HG02763 (cell line): ENCODE measurements at regions not wholly inside any gene's neighbourhood (a gene's known extent, or its start where the extent isn't known, plus 50 kb on each side); places are given as distances from the start of the nearest gene placed in this dataset.

Source experiments
- ATAC-seq: cut with Tn5 transposase; IDR thresholded peaks from one replicate; pipeline ENCODE4 v1.9.1; 2021; ENCODE audit warnings: mild to moderate bottlenecking, moderate library complexity; ENCODE audit not compliant: unreplicated experiment

DNA sequence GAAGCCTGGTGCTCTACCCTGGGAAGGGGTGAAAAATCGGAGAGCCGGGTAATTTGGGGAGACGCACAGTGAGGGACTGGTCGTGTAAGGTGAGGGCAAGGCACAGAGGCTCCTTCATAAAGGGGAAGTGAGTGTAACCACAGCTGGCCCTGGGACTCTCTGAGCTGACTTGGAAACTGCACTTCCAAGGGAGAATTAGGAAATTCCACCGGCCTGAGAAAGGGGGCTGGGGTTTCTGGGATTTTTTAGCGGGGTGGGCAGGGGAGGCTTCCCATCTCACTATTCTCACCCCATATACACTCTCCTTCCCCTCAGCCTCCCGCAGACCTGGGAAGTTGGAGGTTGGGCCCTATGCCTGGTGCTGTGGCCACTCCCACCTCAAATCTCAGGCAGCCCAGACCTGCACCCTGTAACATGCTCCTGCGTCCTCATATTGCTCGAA lies 88.3 kb upstream of the IPO9 start:
- ATAC-seq, result no peak

DNA sequence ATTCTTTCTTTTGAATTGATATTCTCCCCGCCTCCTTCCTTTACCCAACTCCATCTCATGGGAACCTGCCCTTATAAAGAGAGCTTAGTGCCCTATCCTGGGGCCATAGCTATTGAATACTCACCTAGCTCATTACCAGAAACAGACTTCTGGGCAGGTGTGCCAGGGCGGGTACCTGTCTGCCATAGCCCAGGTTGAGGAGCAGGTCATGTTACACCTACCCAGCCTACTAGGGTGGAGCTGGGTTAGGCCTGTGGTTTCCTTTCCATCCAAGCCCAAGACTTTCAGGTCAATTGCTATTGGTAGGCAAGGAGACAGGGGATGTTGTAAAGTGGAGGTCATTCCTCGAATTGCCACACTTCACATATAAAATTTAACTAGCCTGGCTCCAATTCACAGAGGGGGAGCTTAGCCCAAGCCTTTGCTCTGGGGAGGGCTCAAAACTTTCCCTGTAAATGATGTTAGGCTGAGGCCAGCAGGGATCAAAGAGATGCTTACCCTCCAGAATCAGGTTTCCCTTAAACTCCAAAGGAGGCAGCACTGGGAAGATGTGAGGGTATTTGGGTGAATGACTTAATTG lies 87.1 kb upstream of the IPO9 start:
- no peak for ATAC-seq

DNA sequence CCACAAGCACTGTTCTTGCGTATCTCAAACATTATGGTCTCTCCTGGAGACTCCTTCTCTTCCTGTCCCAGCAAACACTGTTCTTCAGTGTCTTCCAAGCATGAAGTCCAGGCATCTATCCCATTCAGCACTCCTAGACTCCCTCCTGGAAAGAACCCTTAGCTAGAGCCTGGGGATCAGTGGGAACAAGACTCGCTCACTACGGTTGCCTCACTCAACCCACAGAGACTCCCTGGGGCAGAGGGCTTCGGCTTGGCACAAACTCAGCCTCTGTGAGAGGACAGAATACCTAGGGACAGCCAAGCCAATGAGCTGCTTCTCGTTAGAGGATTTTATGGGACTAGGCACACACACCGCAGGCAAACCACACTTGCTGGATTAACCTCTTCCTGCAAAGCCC lies 86.5 kb upstream of the IPO9 start:
- ATAC-seq, result no peak

DNA sequence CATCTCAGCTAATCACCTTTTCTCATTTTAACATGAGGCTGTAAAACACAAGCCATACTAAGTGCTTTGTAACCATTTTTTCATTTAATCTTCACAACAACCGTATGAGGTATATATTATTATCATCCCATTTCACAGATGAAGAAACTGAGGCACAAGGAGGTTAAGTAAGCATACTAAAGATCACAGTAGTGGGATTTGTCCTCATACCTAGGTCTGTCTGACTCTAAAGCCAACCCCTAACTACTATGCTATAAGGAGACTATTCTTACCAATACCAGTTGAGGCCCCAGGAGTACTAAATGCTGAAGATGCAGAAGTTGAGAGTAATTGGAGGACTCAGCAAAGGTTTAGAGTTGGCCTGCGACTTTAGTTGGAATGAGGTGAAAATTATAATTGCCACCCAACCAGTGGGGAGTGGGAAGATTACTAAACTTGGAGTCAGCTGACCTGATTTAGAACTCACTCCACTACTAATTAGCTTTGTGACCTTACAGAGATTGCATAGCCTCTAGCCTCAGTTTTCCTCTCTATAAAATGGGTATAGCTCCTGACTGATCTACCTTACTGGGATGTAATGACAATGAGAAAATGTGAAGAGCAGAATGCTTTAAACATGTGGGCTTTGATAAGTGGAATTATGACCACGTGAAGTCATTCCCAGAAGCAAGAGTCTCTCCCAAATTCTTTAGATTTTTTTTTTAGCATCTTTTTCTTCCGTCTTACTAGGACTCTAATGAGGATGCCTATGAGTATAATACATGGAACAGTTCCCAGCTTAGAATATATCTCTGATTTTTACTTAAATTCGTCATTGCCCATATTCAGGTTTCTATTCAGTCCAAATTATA lies 85.8 kb upstream of the IPO9 start:
- no peak for ATAC-seq

DNA sequence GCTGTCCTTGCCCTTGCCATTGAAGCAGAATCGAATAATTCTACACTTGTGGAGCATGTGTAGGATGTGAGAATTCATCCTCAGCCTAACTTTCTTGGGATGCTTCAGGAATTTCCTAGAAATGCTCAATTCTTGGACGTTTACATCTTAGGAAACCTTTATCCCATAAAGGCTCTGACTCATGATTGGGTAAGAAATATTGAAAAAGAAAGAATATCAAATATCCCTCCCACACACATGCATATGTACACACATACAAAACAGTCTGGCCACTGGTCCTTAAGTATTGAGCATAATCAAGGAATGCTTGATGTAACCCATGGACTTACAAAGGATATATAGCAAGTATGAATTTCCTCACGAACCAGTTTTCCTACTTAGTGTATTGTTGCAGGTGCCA lies 83.9 kb upstream of the IPO9 start:
- ATAC-seq, result no peak

DNA sequence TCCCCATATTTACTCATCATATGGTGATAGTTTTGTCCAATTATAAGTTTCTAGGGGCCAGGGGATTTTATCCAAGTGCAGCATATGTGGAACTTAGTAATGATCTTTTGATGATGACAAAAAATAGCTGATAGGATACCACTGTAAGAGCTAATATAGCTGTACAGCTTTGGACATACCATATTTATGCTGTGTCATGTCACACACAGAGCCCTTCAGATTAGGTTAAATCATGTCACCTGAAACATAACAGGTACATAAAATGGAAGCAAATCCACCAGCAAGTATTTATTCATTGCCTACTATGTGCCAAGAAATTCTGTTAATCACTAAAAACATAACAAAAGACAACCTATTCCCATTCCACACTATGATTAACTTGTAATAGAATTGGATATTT lies 82.8 kb upstream of the IPO9 start:
- ATAC-seq, result no peak

DNA sequence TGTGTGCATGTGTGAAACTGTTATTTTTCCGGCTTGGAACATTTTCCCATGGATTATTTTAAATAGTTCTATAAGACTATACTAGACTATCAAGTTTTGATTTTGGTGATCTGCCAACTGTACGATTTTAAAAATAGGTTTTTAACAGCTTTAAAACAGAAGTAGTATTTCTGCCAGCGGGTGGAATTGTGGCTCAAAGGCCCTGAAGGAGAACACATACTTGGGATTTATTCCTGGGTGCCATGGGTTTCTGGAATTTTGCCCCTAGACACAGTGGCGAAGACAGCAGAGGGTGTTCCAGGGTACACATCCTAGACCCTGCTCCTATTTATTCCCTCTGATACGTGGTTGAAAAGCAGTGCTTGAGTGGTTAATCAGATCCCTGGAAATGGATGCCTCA lies 81.7 kb upstream of the IPO9 start:
- ATAC-seq, result no peak

DNA sequence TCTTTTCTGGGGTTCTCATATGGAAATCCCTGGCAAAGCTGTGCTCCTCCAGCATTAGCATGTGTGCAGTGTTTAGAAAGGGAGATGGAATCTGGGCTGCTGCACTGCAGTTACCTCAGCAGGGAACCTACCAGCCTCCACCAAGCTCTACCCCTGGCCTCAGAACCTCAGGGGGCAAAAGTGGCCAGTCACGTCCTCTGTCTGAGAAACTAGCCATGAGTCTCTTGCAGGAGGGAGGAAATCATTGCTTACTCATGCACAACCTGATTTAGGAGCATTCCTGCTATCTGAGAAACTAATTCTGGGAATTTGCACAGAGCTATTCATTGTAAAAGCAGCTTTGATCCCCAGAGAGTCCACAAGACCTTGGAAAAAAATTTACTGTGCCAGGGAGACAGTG lies 80.6 kb upstream of the IPO9 start:
- ATAC-seq, result no peak

DNA sequence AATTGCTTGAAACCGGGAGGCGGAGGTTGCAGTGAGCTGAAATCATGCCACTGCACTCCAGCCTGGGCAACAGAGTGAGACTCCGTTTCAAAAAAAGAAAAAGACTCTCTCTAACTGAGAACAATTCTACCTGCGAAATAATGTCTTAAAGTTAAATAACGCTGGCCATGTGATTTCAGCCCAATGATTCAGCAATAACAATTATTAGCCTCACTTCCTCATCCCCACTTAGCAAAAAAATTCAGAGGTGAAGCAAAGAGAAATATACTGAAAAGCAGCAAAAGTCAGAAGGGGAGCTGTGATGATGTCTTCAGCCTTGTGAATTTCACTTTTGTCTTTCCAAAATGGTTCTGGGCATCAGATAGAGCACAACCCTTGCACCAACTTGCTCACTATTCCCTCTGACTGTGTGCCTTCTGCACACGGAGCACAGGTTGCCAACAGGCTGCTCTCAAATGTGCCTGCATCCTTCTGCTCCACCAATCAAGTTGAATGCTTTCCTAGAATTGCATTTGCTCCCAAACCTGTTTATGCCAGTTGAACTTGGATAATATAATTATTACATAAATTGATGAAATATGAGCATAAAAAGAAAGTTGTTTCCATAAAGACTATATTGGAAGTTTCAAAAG lies 79.8 kb upstream of the IPO9 start:
- ATAC-seq, result no peak

DNA sequence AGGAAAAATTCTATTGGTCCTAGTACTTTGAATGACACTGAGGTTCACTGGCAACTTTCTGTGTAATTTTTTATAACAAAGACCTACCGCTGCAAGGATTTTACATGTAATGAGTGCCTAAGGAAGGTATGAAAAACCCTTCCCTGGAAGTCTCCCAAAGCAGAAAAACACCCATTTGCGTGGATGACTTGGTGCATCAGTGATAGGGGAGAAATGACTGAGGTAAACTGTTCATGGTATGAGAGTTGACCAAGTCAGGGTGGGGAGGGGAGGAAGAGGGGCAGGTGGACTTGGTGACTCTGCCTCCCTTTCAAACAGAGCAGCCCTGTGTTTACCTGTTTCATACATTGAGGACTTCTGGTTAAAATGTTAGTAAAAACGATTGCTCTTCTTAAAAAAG lies 78.8 kb upstream of the IPO9 start:
- ATAC-seq, result no peak

DNA sequence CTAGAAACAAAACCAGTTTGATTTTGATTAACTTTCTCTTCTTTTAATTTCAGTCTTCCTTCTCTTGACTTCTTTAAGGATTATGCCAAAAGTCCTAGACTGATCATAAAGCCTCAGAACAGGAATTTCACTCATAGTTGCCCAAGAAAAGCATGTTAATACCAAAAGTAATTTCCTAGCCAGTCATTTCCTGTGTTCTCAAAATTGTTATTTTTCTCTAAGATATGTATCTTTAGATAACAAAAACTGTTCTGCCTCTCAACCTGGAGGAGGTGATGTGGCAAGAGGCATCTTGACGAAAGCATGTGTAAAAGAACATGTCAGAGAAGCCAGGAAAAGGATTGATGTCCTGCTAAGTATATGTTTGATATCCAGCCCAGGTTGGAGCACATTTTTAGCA lies 78.0 kb upstream of the IPO9 start:
- no peak for ATAC-seq

DNA sequence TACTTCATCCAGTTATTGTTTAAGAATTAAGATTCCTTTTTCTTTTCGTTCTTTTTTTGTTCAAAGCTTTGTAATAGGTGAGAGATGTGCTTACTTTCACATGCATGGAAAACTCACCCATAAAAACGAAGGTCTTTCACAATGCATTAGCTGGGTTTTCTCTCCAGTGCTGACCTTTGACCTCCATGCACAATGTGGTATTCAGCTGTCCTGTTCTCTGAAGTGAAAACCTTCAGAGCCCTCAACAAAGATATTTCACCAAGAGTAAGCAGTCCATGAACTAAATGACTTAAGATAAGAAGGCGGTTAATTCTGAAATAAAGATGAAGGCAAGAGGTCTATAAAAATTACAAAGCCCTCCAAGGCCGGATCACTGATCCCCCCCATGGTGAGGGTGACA lies 77.1 kb upstream of the IPO9 start:
- ATAC-seq, result no peak

DNA sequence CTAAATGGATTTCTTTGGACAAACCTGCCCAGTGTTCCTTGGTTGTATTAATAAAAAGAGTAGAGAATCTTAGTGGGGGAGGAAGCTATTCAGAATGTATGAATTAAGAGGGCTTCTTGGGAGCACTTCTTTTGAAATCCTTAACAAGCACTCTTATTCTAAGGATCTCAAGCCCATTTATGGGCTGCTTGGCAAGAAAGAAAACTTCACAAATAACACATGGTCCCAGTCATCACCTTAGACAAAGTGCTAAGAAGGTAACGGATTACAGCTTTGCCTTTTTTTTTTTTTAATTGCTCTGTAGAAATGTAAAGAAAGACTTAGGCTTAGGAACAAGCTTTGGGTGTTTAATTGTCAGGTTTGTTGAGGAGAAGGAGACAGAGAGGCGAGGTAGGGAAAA lies 76.6 kb upstream of the IPO9 start:
- no peak for ATAC-seq

DNA sequence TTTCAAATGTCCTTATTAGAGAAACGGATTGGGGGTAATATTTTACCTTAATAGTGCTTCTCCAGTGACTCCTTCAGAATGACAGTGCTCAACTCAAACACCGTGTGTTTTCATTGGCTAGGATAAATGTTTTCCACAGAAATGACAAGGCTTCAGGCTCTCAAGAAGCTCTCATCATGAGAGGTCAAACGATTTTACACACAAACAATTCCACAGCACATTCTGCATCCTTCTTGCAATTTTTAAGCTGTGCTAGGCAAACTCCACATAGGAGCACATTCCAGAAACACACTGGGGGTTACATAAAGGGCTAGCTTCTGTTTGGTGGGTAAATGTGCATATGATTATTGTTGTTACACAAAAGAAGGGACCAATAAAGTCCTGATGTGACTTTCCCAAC lies 75.5 kb upstream of the IPO9 start:
- no peak for ATAC-seq

DNA sequence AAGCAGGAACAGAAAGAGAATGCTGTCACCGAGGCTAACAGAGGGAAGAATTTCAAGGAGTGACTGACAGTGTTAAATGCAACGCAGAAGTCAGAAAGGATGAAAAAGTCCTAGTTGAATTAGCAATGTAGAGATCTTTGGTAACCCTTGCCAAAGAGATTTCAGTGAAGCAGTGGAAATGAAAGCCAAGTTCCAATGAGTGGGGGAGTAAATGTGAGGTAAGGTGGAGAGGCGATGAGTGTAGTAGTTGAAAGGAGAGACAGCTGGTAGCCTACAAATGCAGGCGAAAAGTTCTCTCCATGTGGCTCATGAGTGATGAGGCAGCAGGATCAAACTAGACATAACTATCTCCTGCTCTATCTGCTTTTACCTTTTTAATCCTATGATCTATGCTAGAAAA lies 74.6 kb upstream of the IPO9 start:
- no peak for ATAC-seq

DNA sequence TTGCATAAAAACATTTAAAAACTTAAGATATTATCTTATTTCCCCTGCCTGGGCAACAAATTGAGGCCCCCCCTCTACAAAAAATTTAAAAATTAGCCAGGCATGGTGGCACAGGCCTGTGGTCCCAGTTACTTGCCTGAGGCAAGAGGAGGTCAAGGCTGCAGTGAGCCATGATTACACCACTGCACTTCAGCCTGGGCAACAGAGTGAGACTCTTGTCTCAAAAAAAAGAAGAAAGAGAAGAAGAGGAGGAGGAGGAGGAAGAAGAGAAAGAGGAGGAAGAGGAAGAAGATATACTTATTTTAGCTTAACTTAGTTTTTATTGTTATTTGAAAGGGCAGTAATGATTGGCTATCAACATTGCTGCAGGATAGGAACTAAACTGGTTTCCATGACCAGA lies 73.8 kb upstream of the IPO9 start:
- no peak for ATAC-seq

DNA sequence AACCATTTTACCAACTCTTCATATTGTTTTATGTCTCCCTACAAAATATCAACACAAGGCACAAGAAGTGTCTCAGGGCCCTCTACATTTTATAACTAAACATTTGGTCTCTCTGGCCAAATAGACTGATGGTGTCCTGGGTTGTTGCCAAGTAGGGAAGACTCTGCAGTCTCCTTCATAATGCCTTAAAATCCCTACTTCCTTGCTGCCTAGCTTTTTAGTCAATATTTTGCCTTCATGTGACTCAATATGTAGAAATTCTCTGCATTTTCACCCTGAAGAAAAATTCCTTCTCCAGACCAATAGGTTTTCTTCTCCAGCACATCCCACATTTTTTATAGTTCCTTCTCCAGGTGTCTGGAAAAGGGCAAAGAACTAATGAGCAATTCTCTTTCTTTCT lies 72.6 kb upstream of the IPO9 start:
- ATAC-seq, result no peak

DNA sequence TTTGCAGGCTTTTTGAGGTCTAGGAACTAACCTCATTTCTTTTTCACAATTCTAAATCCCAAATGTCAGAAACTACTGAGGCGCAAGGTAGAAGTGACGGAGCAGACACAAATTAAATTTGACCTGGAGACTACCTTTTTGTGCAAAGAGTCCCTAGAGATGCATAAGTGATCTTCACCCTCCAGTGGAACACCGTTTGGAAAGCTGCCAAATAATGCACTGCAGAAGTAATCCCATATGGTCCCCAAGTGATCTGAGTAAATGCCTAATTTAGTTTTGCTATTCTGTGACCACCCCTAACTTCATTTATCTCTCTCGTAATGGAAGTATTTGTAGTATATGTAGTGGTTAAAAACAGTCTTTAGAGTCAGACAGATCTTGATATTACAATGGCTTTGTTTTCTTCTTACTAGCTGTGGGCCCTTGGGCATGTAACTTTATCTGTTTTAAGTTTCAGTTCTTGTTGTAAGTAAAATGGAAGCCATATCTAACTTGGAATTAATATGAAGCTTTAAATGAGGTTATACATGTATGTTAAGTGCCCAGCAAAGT lies 70.4 kb upstream of the IPO9 start:
- ATAC-seq, result no peak

DNA sequence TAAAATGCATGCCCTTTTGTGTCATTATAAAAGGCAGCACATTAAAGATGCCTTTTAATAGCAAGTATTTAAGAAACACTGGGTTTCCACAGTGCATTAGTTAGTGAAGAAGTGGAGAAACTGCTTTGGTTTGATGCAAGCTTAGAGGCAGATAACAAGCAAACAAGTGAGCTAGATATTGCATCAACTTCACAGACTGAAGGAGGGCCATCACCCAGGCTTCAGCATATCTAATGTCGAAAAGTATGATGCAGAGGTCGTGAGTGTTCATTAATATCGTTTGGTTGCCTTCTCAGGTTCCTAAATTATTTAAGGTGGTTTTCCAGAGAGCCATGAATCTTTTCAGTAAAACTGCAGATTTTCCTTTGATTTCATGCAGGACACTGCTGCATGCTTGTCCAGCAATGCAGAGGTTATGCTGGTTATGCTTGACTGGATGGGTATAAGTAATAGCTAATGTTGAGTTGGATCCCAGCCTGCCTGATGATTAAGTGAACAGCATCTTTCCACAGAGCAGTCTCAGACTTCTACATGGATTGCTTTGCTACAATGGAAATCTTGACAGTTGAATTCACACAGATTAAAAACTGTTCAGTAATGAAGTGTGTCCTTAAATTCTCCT lies 69.7 kb upstream of the IPO9 start:
- no peak for ATAC-seq

DNA sequence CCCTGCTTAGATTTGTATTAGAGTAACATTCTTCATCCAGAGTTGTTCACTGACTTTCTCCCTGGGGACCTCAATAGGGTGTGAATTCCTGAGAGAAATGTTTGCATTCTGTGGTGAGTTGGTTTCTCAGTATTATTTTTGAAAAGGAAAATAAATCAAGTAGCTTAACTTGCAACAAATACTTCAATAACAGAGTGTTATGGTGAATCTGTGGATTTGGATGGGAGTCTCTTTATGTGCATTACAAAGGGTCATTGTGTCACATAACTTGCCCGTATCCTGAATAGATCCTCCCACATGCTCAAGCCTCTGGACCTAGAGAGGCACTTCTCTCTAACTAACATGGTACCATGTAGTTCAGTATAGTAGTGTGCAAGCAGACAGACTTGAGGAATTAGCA lies 68.4 kb upstream of the IPO9 start:
- ATAC-seq, result no peak

DNA sequence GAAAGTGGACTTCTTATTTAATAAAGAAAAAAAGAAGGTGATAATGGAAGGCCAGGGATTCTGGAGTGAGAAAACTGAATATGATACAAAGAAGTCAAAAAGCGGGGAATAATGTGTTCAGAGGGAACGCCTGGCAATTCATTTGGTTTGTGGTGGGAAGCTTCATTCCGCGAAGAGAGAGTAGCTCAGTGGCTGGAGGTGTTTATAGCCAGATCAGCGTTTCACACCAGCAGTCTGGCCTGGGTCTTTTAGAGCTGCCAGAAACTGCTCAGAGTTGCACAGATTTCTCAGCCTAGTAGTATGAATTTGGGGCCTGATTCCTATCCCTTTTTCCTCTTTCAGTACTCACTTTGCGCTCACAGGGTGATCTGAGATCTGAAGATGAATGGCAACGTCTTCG lies 67.8 kb upstream of the IPO9 start:
- no peak for ATAC-seq

DNA sequence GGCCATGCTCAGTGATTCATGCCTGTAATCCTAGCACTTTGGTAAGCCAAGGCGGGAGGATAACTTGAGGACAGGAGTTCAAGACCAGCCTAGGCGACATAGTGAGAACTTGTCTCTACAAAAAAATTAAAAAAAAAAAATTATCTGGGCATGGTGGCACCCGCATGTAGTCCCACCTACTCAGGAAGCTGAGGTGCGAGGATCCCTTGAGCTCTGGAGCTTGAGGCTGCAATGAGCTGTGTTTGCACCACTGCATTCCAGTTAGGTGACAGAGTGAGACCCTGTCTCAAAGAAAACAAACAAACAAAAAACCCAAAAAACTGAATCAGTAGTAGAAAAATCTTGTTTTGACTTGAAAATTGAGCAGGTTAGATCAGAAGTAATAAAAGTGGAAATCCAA lies 67.1 kb upstream of the IPO9 start:
- no peak for ATAC-seq
